CD14-positive monocyte (primary cell): ENCODE measurements at regions not wholly inside any gene's neighbourhood (a gene's known extent, or its start where the extent isn't known, plus 50 kb on each side); places are given as distances from the start of the nearest gene placed in this dataset.

Source experiments
- DNase-seq, 3 donors: peaks; one replicate each; pipeline ENCODE4 v3.0.0-alpha.2; 2011 to 2022
- H2AFZ ChIP-seq: 2 replicates; pipeline ENCODE4 v1.6.0; 2012; ENCODE audit warnings: mild to moderate bottlenecking, low read depth, low read length, inconsistent platforms; ENCODE audit not compliant: insufficient read depth, poor library complexity, severe bottlenecking
- H3K27ac ChIP-seq, 2 donors: 1 replicate in 1 of 2; 2 replicates in 1 of 2; pipeline ENCODE4 v1.5.1; 2012 to 2013; ENCODE audit warnings: low read length in 2 of 2, control low read depth in 1 of 2, inconsistent platforms in 1 of 2, low read depth in 1 of 2, mild to moderate bottlenecking in 1 of 2
- H3K27me3 ChIP-seq, 2 donors: one replicate each; pipeline versions ENCODE4 v1.6.0 to v1.6.1; 2011 to 2013; ENCODE audit warnings: low read length in 2 of 2; ENCODE audit not compliant: control insufficient read depth in 2 of 2, insufficient read depth in 2 of 2
- H3K36me3 ChIP-seq, 2 donors: replicated peaks in 1 of 2; 1 replicate in 1 of 2; 2 replicates in 1 of 2; pipeline versions ENCODE4 v1.5.1 to v1.6.1; 2012 to 2013; ENCODE audit warnings: low read length in 2 of 2, control low read depth in 1 of 2, inconsistent platforms in 1 of 2, mild to moderate bottlenecking in 1 of 2; ENCODE audit not compliant: insufficient read depth in 2 of 2, control insufficient read depth in 1 of 2
- H3K4me1 ChIP-seq, 2 donors: 1 replicate in 1 of 2; 2 replicates in 1 of 2; pipeline versions ENCODE4 v1.5.1 to v1.6.1; 2012 to 2013; ENCODE audit warnings: low read length in 2 of 2, control low read depth in 1 of 2, inconsistent platforms in 1 of 2, mild to moderate bottlenecking in 1 of 2, moderate library complexity in 1 of 2; ENCODE audit not compliant: insufficient read depth in 2 of 2, control insufficient read depth in 1 of 2
- H3K4me2 ChIP-seq: replicated peaks from 2 replicates; pipeline ENCODE3; 2012; ENCODE audit warnings: low read length, moderate library complexity, mild to moderate bottlenecking; ENCODE audit not compliant: poor library complexity, severe bottlenecking; ENCODE audit errors: extremely low read depth
- H3K4me3 ChIP-seq, 3 experiments: fragments of 200-600 bp in 1 of 3; sonication (generic) in 1 of 3; replicated peaks in 1 of 3; 1 replicate in 2 of 3; 2 replicates in 1 of 3; pipeline ENCODE4 v1.5.1; 2011 to 2013; ENCODE audit warnings: low read length in 3 of 3, mild to moderate bottlenecking in 3 of 3, control low read depth in 2 of 3, low read depth in 2 of 3, inconsistent platforms in 1 of 3, moderate library complexity in 1 of 3
- H3K79me2 ChIP-seq: 2 replicates; pipeline ENCODE4 v1.6.0; 2012; ENCODE audit warnings: mild to moderate bottlenecking, control low read depth, inconsistent platforms, low read length, moderate library complexity; ENCODE audit not compliant: insufficient read depth
- H3K9ac ChIP-seq: 2 replicates; pipeline ENCODE4 v1.6.0; 2017; ENCODE audit warnings: low read length, mild to moderate bottlenecking; ENCODE audit not compliant: insufficient read depth, poor library complexity, severe bottlenecking
- H3K9me3 ChIP-seq, 2 donors: replicated peaks in 1 of 2; 1 replicate in 1 of 2; 2 replicates in 1 of 2; pipeline versions ENCODE4 v1.5.1 to v1.6.1; 2012 to 2013; ENCODE audit warnings: low read length in 2 of 2, control low read depth in 1 of 2; ENCODE audit not compliant: control insufficient read depth in 1 of 2, insufficient read depth in 1 of 2
- H4K20me1 ChIP-seq: 2 replicates; pipeline ENCODE4 v1.6.0; 2012; ENCODE audit warnings: mild to moderate bottlenecking, low read length, control low read depth, moderate library complexity; ENCODE audit not compliant: insufficient read depth
- H3K27ac Mint-ChIP-seq, 7 donors: one replicate each; pipeline ENCODE4 v1.8.0; 2020; ENCODE audit warnings: mild to moderate bottlenecking in 7 of 7, mixed read lengths in 7 of 7, moderate library complexity in 6 of 7, inconsistent platforms in 2 of 7
- H3K27me3 Mint-ChIP-seq, 3 donors: one replicate each; pipeline ENCODE4 v1.8.0; 2021 to 2022; ENCODE audit warnings: low read depth in 3 of 3, mild to moderate bottlenecking in 3 of 3, mixed read lengths in 3 of 3, moderate library complexity in 3 of 3, inconsistent platforms in 1 of 3
- H3K36me3 Mint-ChIP-seq, 2 donors: one replicate each; pipeline ENCODE4 v1.8.0; 2020; ENCODE audit warnings: mixed read lengths in 2 of 2, inconsistent platforms in 1 of 2, mild to moderate bottlenecking in 1 of 2
- H3K4me1 Mint-ChIP-seq: one replicate; pipeline ENCODE4 v1.8.0; 2020; ENCODE audit warnings: mild to moderate bottlenecking, mixed read lengths
- H3K4me3 Mint-ChIP-seq, 2 donors: one replicate each; pipeline ENCODE4 v1.8.0; 2020; ENCODE audit warnings: mild to moderate bottlenecking in 2 of 2, mixed read lengths in 2 of 2, moderate library complexity in 1 of 2
- H3K9me3 Mint-ChIP-seq, 7 donors: one replicate each; pipeline ENCODE4 v1.8.0; 2020 to 2022; ENCODE audit warnings: mixed read lengths in 7 of 7, mild to moderate bottlenecking in 6 of 7, moderate library complexity in 6 of 7, inconsistent platforms in 2 of 7
- WGBS: methylation state at CpG from one replicate; pipeline ENCODE4 v1.1.5; 2013; ENCODE audit warnings: missing lambda C conversion rate; ENCODE audit not compliant: insufficient coverage; 5-methylcytosine and 5-hydroxymethylcytosine counted together
- intact Hi-C, 2 donors: fragments of 100-400 bp; cut with micrococcal nuclease; formaldehyde crosslinking; loops; one replicate each; pipeline versions ENCODE4 v1.15.0 to v1.15.1; 2023
- TF ChIP-seq, protein P1 (sequence below): fragments of 200-600 bp; IDR thresholded peaks from one replicate; pipeline ENCODE4 v1.8.0; 2022; ENCODE audit warnings: antibody characterized with exemption, mild to moderate bottlenecking

GRCh38 chr9:11757408-11757807, 935.8 kb upstream of the TYRP1 start:
- no peak overlapping the region for H3K4me2 ChIP-seq
- DNase-seq: no peak
- H3K9ac ChIP-seq: no peak overlapping the region
- no peaks in the 10 kb centered on the region for H3K79me2 ChIP-seq
- no peaks in the 10 kb centered on the region for H3K4me1 ChIP-seq
- TF ChIP-seq, protein P1, sequence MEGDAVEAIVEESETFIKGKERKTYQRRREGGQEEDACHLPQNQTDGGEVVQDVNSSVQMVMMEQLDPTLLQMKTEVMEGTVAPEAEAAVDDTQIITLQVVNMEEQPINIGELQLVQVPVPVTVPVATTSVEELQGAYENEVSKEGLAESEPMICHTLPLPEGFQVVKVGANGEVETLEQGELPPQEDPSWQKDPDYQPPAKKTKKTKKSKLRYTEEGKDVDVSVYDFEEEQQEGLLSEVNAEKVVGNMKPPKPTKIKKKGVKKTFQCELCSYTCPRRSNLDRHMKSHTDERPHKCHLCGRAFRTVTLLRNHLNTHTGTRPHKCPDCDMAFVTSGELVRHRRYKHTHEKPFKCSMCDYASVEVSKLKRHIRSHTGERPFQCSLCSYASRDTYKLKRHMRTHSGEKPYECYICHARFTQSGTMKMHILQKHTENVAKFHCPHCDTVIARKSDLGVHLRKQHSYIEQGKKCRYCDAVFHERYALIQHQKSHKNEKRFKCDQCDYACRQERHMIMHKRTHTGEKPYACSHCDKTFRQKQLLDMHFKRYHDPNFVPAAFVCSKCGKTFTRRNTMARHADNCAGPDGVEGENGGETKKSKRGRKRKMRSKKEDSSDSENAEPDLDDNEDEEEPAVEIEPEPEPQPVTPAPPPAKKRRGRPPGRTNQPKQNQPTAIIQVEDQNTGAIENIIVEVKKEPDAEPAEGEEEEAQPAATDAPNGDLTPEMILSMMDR: no peak
- H3K36me3 ChIP-seq: no peaks in the 10 kb centered on the region
- H3K4me3 Mint-ChIP-seq: no peak overlapping the region
- H3K27me3 ChIP-seq: no peaks in the 10 kb centered on the region
- intact Hi-C loops: no loop called here
- H3K36me3 Mint-ChIP-seq: no peaks in the 10 kb centered on the region
- H4K20me1 ChIP-seq: no peaks in the 10 kb centered on the region
- H3K27ac Mint-ChIP-seq: no peak overlapping the region
- H3K4me3 ChIP-seq: no peak overlapping the region
- no peaks in the 10 kb centered on the region for H3K4me1 Mint-ChIP-seq
- WGBS: no CpG with 5 or more reads among the region's 3 CpGs
- H3K27ac ChIP-seq: no peak overlapping the region
- peaks cover 0 to 3% of the 10 kb centered on the region in 2 donors for H3K9me3 ChIP-seq
- no peaks in the 10 kb centered on the region for H3K27me3 Mint-ChIP-seq
- H2AFZ ChIP-seq: no peak overlapping the region
- peaks cover 0 to 3% (median 0%) of the 10 kb centered on the region in 7 donors for H3K9me3 Mint-ChIP-seq

- WGBS: 100% methylated on average over 2 of the region's 3 CpGs
- TF ChIP-seq, protein P1: no peak
- H3K36me3 Mint-ChIP-seq: no peaks in the 10 kb centered on the region
- no peaks in the 10 kb centered on the region for H3K27me3 Mint-ChIP-seq
- Histone ChIP-seq H2AFZ (no peak overlapping the region), H3K27ac (no peak overlapping the region), H3K36me3 (no peaks in the 10 kb centered on the region), H3K79me2 (no peaks in the 10 kb centered on the region), H4K20me1 (no peaks in the 10 kb centered on the region), H3K4me3 (no peak overlapping the region), H3K4me2 (no peak overlapping the region), H3K27me3 (no peaks in the 10 kb centered on the region), H3K4me1 (no peaks in the 10 kb centered on the region), H3K9me3 (peaks cover 0 to 4% of the 10 kb centered on the region in 2 donors), H3K9ac (no peak overlapping the region)
- H3K4me3 Mint-ChIP-seq: no peak overlapping the region
- DNase-seq: no peak
- no peak overlapping the region for H3K27ac Mint-ChIP-seq
- H3K9me3 Mint-ChIP-seq: peaks cover 0 to 3% (median 0%) of the 10 kb centered on the region in 7 donors
- intact Hi-C loops: no loop called here
- no peaks in the 10 kb centered on the region for H3K4me1 Mint-ChIP-seq
Measured at GRCh38 chr9:11758016-11758415, 935.2 kb upstream of the TYRP1 start.
